ENCODE measurements at regions not wholly inside any gene's neighbourhood (a gene's known extent, or its start where the extent isn't known, plus 50 kb on each side); places are given as distances from the start of the nearest gene placed in this dataset.

- POLR2A ChIA-PET (ENCODE audit: unreplicated experiment) = no interaction called here
- TF ChIP-seq CTCF (conservative IDR thresholded peaks at IDR 0.05; ENCODE audit: low read depth, low read length) (no peak), EZH2phosphoT487 (IDR thresholded peaks at IDR 0.05; ENCODE audit: borderline replicate concordance, low read length) (no peak), EZH2 (IDR thresholded peaks at IDR 0.05; ENCODE audit: low read length, unreplicated experiment) (no peak)
- DNase-seq (no peak), ATAC-seq (no peak)
- Histone ChIP-seq H3F3A (ENCODE audit: low read length, unreplicated experiment) (no peaks in the 10 kb centered on the region), H3K36me3 (ENCODE audit: low read depth, low read length) (no peaks in the 10 kb centered on the region), H3K27ac (ENCODE audit: low read length) (no peak overlapping the region), H3K4me3 (ENCODE audit: low read length) (no peak overlapping the region), H3K79me2 (ENCODE audit: low read length) (no peaks in the 10 kb centered on the region), H3K27me3 (ENCODE audit: low read length) (no peaks in the 10 kb centered on the region), H3K9me2 (replicated peaks; ENCODE audit: low read length) (no peaks in the 10 kb centered on the region), H4K20me1 (ENCODE audit: low read length) (no peaks in the 10 kb centered on the region), H3K9me3 (ENCODE audit: low read length) (no peaks in the 10 kb centered on the region), H3K9ac (ENCODE audit: low read length) (no peak overlapping the region), H2AFZ (ENCODE audit: low read length) (no peak overlapping the region), H3K4me2 (ENCODE audit: low read length) (no peak overlapping the region), H3K4me1 (ENCODE audit: insufficient read depth, low read length) (no peaks in the 10 kb centered on the region)
- CTCF ChIA-PET = no interaction called here
- intact Hi-C loops (cut with micrococcal nuclease) = no loop called here
- BruUV-seq (replicated peaks) = no TSS peak
These were observed 440.1 kb upstream of the LINC00305 start for GRCh38 chr18:64589000-64589399.

- Histone ChIP-seq H3K4me2 (ENCODE audit: low read length) (no peak overlapping the region), H3K9ac (ENCODE audit: low read length) (no peak overlapping the region), H3K9me2 (replicated peaks; ENCODE audit: low read length) (no peaks in the 10 kb centered on the region), H3K27ac (ENCODE audit: low read length) (no peak overlapping the region), H3K79me2 (ENCODE audit: low read length) (no peaks in the 10 kb centered on the region), H3K4me1 (ENCODE audit: insufficient read depth, low read length) (no peaks in the 10 kb centered on the region), H3K9me3 (ENCODE audit: low read length) (no peaks in the 10 kb centered on the region), H4K20me1 (ENCODE audit: low read length) (no peaks in the 10 kb centered on the region), H3K4me3 (ENCODE audit: low read length) (no peak overlapping the region), H3F3A (ENCODE audit: low read length, unreplicated experiment) (no peaks in the 10 kb centered on the region), H3K27me3 (ENCODE audit: low read length) (no peaks in the 10 kb centered on the region), H3K36me3 (ENCODE audit: low read depth, low read length) (no peaks in the 10 kb centered on the region), H2AFZ (ENCODE audit: low read length) (no peak overlapping the region)
- no TSS peak for BruUV-seq (replicated peaks)
- POLR2A ChIA-PET (ENCODE audit: unreplicated experiment) = no interaction called here
- no peak for TF ChIP-seq CTCF (conservative IDR thresholded peaks at IDR 0.05; ENCODE audit: low read depth, low read length)
- DNase-seq (peak; percentile 37), ATAC-seq (peak; percentile 76)
- intact Hi-C loops (cut with micrococcal nuclease) = no loop called here
- CTCF ChIA-PET = no interaction called here
These were observed 417.6 kb upstream of the LINC00305 start for GRCh38 chr18:64566456-64566855.

GRCh38 chr18:64562651-64563050 lies 413.8 kb upstream of the LINC00305 start:
- BruUV-seq (replicated peaks) = no TSS peak
- no peak overlapping the region for H3K4me3 ChIP-seq (ENCODE audit: low read length)
- no peak overlapping the region for H2AFZ ChIP-seq (ENCODE audit: low read length)
- H4K20me1 ChIP-seq (ENCODE audit: low read length) = no peaks in the 10 kb centered on the region
- intact Hi-C loops (cut with micrococcal nuclease) = no loop called here
- ATAC-seq (no peak), DNase-seq (no peak)
- H3K4me1 ChIP-seq (ENCODE audit: insufficient read depth, low read length) = no peaks in the 10 kb centered on the region
- ChIA-PET POLR2A (ENCODE audit: unreplicated experiment) (no interaction called here), CTCF (no interaction called here)
- no peaks in the 10 kb centered on the region for H3K36me3 ChIP-seq (ENCODE audit: low read depth, low read length)
- no peaks in the 10 kb centered on the region for H3K79me2 ChIP-seq (ENCODE audit: low read length)
- H3K9me2 ChIP-seq (replicated peaks; ENCODE audit: low read length) = no peaks in the 10 kb centered on the region
- no peaks in the 10 kb centered on the region for H3F3A ChIP-seq (ENCODE audit: low read length, unreplicated experiment)
- no peaks in the 10 kb centered on the region for H3K27me3 ChIP-seq (ENCODE audit: low read length)
- no peak overlapping the region for H3K4me2 ChIP-seq (ENCODE audit: low read length)
- no peaks in the 10 kb centered on the region for H3K9me3 ChIP-seq (ENCODE audit: low read length)
- no peak overlapping the region for H3K9ac ChIP-seq (ENCODE audit: low read length)
- no peak overlapping the region for H3K27ac ChIP-seq (ENCODE audit: low read length)
- TF ChIP-seq CTCF (conservative IDR thresholded peaks at IDR 0.05; ENCODE audit: low read depth, low read length) (no peak), EZH2phosphoT487 (IDR thresholded peaks at IDR 0.05; ENCODE audit: borderline replicate concordance, low read length) (no peak), EZH2 (IDR thresholded peaks at IDR 0.05; ENCODE audit: low read length, unreplicated experiment) (no peak)

Data from PC-3 (cell line).